Endothelial cell of umbilical vein (primary cell): ENCODE measurements at regions not wholly inside any gene's neighbourhood (a gene's known extent, or its start where the extent isn't known, plus 50 kb on each side); places are given as distances from the start of the nearest gene placed in this dataset.

Source experiments
- BruUV-seq: library from RNA; stranded (reverse); fragments of 400-500 nt; replicated peaks from 2 replicates; lab custom pipeline; 2021; lab: Mats Ljungman, UMichigan
- CTCF ChIA-PET: fragments of 300-600, 350-600 bp; sonication (Branson Sonifier 250); formaldehyde crosslinking; loops from one replicate; lab custom pipeline; 2021; ENCODE audit warnings: antibody characterized with exemption, inconsistent platforms; lab: Charles Lee
- POLR2A ChIA-PET: fragments of 300-600, 350-600 bp; sonication (Branson Sonifier 250); formaldehyde crosslinking; loops from one replicate; lab custom pipeline; 2021; ENCODE audit warnings: antibody characterized with exemption, inconsistent platforms; lab: Charles Lee
- DNase-seq: peaks from one replicate; pipeline ENCODE4 v3.0.0-alpha.2; 2011; ENCODE audit warnings: low read depth, low spot score
- FAIRE-seq: peaks from 2 replicates; lab custom pipeline; 2011; peaks lifted over from hg19 to GRCh38; lab: Jason Lieb, UNC
- H2AFZ ChIP-seq: 2 replicates; pipeline ENCODE4 v1.6.0; 2012; ENCODE audit warnings: low read depth, low read length, control low read depth, inconsistent platforms
- H3K27ac ChIP-seq: 2 replicates; pipeline ENCODE4 v1.5.1; 2011; ENCODE audit warnings: low read depth, mild to moderate bottlenecking, control low read depth, low read length, moderate library complexity; ENCODE audit not compliant: insufficient read depth
- H3K27me3 ChIP-seq, 2 experiments: 2 replicates each; pipeline versions ENCODE4 v1.6.0 to v1.6.1; 2011; ENCODE audit warnings: low read length in 2 of 2, mixed read lengths in 1 of 2; ENCODE audit not compliant: control insufficient read depth in 2 of 2, insufficient read depth in 2 of 2
- H3K36me3 ChIP-seq, 2 experiments: 2 replicates in 1 of 2; 3 replicates in 1 of 2; pipeline ENCODE4 v1.5.1; 2011; ENCODE audit warnings: low read length in 2 of 2, mild to moderate bottlenecking in 1 of 2, moderate library complexity in 1 of 2; ENCODE audit not compliant: control insufficient read depth in 2 of 2, insufficient read depth in 2 of 2; ENCODE audit errors: extremely low read depth in 1 of 2
- H3K4me1 ChIP-seq: 3 replicates; pipeline ENCODE4 v1.5.1; 2011; ENCODE audit warnings: mild to moderate bottlenecking, low read length; ENCODE audit not compliant: control insufficient read depth, insufficient read depth; ENCODE audit errors: extremely low read depth
- H3K4me2 ChIP-seq: 2 replicates; pipeline ENCODE4 v1.6.1; 2011; ENCODE audit warnings: low read length, control low read depth, mixed read lengths; ENCODE audit not compliant: insufficient read depth
- H3K4me3 ChIP-seq, 3 experiments: fragments of 200-600 bp in 1 of 3; sonication (generic), shearing (Covaris generic) in 1 of 3; replicated peaks in 1 of 3; 2 replicates each; pipeline ENCODE4 v1.5.1; 2011 to 2016; ENCODE audit warnings: control low read depth in 3 of 3, low read length in 3 of 3, mild to moderate bottlenecking in 2 of 3, inconsistent platforms in 1 of 3, low read depth in 1 of 3, moderate library complexity in 1 of 3; ENCODE audit not compliant: insufficient read depth in 1 of 3
- H3K79me2 ChIP-seq: 2 replicates; pipeline ENCODE4 v1.6.0; 2012; ENCODE audit warnings: low read length, inconsistent platforms; ENCODE audit not compliant: control insufficient read depth, insufficient read depth
- H3K9ac ChIP-seq: replicated peaks from 2 replicates; pipeline ENCODE3; 2011; ENCODE audit warnings: low read length, control low read depth; ENCODE audit not compliant: insufficient read depth; ENCODE audit errors: extremely low read depth
- H3K9me1 ChIP-seq: replicated peaks from 3 replicates; pipeline ENCODE4 v1.6.0; 2011; ENCODE audit warnings: mild to moderate bottlenecking, low read length; ENCODE audit not compliant: control insufficient read depth, insufficient read depth; ENCODE audit errors: extremely low read depth
- H3K9me3 ChIP-seq: replicated peaks from 2 replicates; pipeline ENCODE4 v1.5.1; 2012; ENCODE audit warnings: low read length, inconsistent platforms; ENCODE audit not compliant: control insufficient read depth, insufficient read depth
- H4K20me1 ChIP-seq: replicated peaks from 2 replicates; pipeline ENCODE3; 2011; ENCODE audit warnings: mild to moderate bottlenecking, low read length; ENCODE audit not compliant: control insufficient read depth, insufficient read depth; ENCODE audit errors: extremely low read depth
- CTCF ChIP-seq, 2 donors: IDR thresholded peaks; 1 replicate in 1 of 2; 2 replicates in 1 of 2; pipeline ENCODE4 v1.5.1; 2011; ENCODE audit warnings: low read length in 2 of 2, mild to moderate bottlenecking in 2 of 2, moderate library complexity in 2 of 2, control low read depth in 1 of 2, inconsistent platforms in 1 of 2, low read depth in 1 of 2; ENCODE audit not compliant: insufficient read depth in 1 of 2; ENCODE audit errors: extremely low read depth in 1 of 2
- EZH2 ChIP-seq: IDR thresholded peaks from 2 replicates; pipeline ENCODE4 v1.6.1; 2012; ENCODE audit warnings: borderline replicate concordance, low read depth, mild to moderate bottlenecking, moderate library complexity, low read length, inconsistent platforms; ENCODE audit not compliant: severe bottlenecking
- FOS ChIP-seq: IDR thresholded peaks from 2 replicates; pipeline ENCODE4 v1.6.1; 2011; ENCODE audit warnings: mild to moderate bottlenecking, low read length, moderate library complexity, borderline replicate concordance; ENCODE audit not compliant: insufficient read depth
- GATA2 ChIP-seq: IDR thresholded peaks from 2 replicates; pipeline ENCODE4 v1.7.0; 2011; ENCODE audit warnings: low read depth, mild to moderate bottlenecking, moderate library complexity, mixed read lengths, low read length; ENCODE audit not compliant: insufficient read length, insufficient read depth
- JUN ChIP-seq: IDR thresholded peaks from 2 replicates; pipeline ENCODE4 v1.6.1; 2011; ENCODE audit warnings: borderline replicate concordance, low read depth; ENCODE audit not compliant: insufficient read length, insufficient read depth
- MAX ChIP-seq: IDR thresholded peaks from 2 replicates; pipeline ENCODE4 v1.6.1; 2011; ENCODE audit not compliant: insufficient read depth, insufficient read length
- MYC ChIP-seq: IDR thresholded peaks from one replicate; pipeline ENCODE4 v1.6.1; 2011; ENCODE audit warnings: mild to moderate bottlenecking, low read depth, low read length
- POLR2A ChIP-seq: IDR thresholded peaks from 2 replicates; pipeline ENCODE4 v1.6.1; 2012; ENCODE audit warnings: low read depth, mild to moderate bottlenecking, control low read depth, low read length
- POLR2AphosphoS5 ChIP-seq: IDR thresholded peaks from 2 replicates; pipeline ENCODE4 v1.6.1; 2012; ENCODE audit warnings: low read depth, mild to moderate bottlenecking, control low read depth, low read length, moderate library complexity; ENCODE audit not compliant: insufficient read depth
- dilution Hi-C: fragments of 300-500 bp; cut with MboI; formaldehyde crosslinking; loops from one replicate; pipeline ENCODE4 v1.15.0; 2019; ENCODE audit warnings: low sequenced_read_pairs; ENCODE audit not compliant: extremely low pct_ligation_motif_present
- intact Hi-C: fragments of 100-400 bp; cut with micrococcal nuclease; formaldehyde crosslinking; loops from one replicate; pipeline ENCODE4 v1.10.0; 2022

GRCh38 chr11:37688456-37688855 is 1090.4 kb upstream of the RAG2 start:
- Histone ChIP-seq H3K79me2 (no peaks in the 10 kb centered on the region), H3K36me3 (no peaks in the 10 kb centered on the region), H3K4me1 (no peaks in the 10 kb centered on the region), H3K27me3 (no peaks in the 10 kb centered on the region), H3K4me2 (no peak overlapping the region), H3K4me3 (no peak overlapping the region), H2AFZ (no peak overlapping the region), H3K9me1 (no peaks in the 10 kb centered on the region), H4K20me1 (no peaks in the 10 kb centered on the region), H3K27ac (no peak overlapping the region), H3K9me3 (no peaks in the 10 kb centered on the region), H3K9ac (no peak overlapping the region)
- intact Hi-C loops (no loop called here), dilution Hi-C loops (no loop called here)
- POLR2A ChIA-PET = no interaction called here
- CTCF ChIA-PET = no interaction called here
- DNase-seq (no peak), FAIRE-seq (no peak)
- BruUV-seq = no TSS peak
- no peak for TF ChIP-seq POLR2AphosphoS5

GRCh38 chr11:37687130-37687529 is 1089.1 kb upstream of the RAG2 start:
- H2AFZ ChIP-seq = no peak overlapping the region
- ChIA-PET CTCF (no interaction called here), POLR2A (no interaction called here)
- no peaks in the 10 kb centered on the region for H3K9me1 ChIP-seq
- TF ChIP-seq MYC = no peak
- TF ChIP-seq JUN = no peak
- TF ChIP-seq MAX = no peak
- TF ChIP-seq CTCF (IDR thresholded peaks at IDR 0.05; ENCODE audit: extremely low read depth in 1 of 2, insufficient read depth in 1 of 2, low read depth in 1 of 2, low read length in 2 of 2) = no peak
- no peak for TF ChIP-seq FOS
- no peak for TF ChIP-seq POLR2A
- no peak for TF ChIP-seq POLR2AphosphoS5
- no peak for TF ChIP-seq GATA2
- no peak for TF ChIP-seq EZH2
- H3K27me3 ChIP-seq = no peaks in the 10 kb centered on the region
- no peaks in the 10 kb centered on the region for H3K79me2 ChIP-seq
- intact Hi-C loops = no loop called here
- FAIRE-seq (no peak), DNase-seq (no peak)
- no peaks in the 10 kb centered on the region for H3K36me3 ChIP-seq
- no peaks in the 10 kb centered on the region for H3K9me3 ChIP-seq
- no peak overlapping the region for H3K27ac ChIP-seq
- dilution Hi-C loops = no loop called here
- H3K4me3 ChIP-seq = no peak overlapping the region
- no TSS peak for BruUV-seq
- H4K20me1 ChIP-seq = no peaks in the 10 kb centered on the region
- no peak overlapping the region for H3K9ac ChIP-seq
- H3K4me1 ChIP-seq = no peaks in the 10 kb centered on the region
- H3K4me2 ChIP-seq = no peak overlapping the region
